NCI-H345 (cell line): ENCODE measurements at regions not wholly inside any gene's neighbourhood (a gene's known extent, or its start where the extent isn't known, plus 50 kb on each side); places are given as distances from the start of the nearest gene placed in this dataset.
"Not testable (repeated sequence)": the region's sequence is repeated elsewhere in the genome, so short reads cannot be mapped to it uniquely, and the experiment has no call there.

Source experiments
- DNase-seq: peaks from one replicate; lab custom pipeline; 2025; lab: John Stamatoyannopoulos, UW

- DNase-seq, result no peak
Measured at GRCh38 chr6:7016226-7016625, 91.5 kb upstream of the RREB1 start.

DNA sequence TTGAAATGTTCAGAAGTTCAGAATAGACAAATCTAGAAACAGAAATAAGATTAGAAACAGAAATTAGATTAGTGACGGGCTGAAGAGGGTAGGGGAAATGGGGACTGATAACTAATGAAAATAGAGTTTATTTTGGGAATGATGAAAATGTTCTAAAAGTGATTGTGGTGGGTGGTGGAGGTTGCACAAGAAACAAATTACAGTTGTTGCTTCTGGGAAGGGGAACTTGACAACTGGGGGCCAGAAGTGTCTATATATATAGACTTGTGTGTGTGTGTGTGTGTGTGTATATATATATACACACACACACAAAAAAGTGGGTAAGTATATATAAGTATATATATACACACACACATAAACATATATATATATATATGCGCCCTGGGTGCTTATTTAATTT, 86.5 kb upstream of the RREB1 start:
- DNase-seq, result no peak

DNA sequence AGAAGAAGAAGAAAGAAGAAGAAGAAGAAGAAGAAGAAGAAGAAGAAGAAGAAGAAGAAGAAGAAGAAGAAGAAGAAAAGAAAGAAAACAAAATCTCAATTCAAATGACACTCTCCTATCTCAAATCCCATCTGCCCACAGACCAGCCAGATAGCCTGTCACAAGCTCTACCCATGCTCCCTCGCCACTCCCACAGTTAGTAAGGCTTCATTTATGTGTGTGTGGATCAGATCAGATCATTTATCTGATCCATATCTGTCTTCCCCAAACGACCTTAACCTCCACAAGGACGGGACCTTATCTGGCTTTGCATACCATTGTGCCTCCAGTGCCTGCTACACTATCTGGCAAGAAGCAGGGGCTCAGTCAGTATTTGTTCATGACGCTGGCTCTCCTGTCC, 81.9 kb upstream of the RREB1 start:
- DNase-seq, result no peak

GRCh38 chr6:7028963-7029362, 78.8 kb upstream of the RREB1 start:
- not testable (repeated sequence) for DNase-seq

- not testable (repeated sequence) for DNase-seq
Measured at GRCh38 chr6:7030968-7031367, 76.8 kb upstream of the RREB1 start.

GRCh38 chr6:7033202-7033601, 74.6 kb upstream of the RREB1 start:
- DNase-seq, result no peak

GRCh38 chr6:7034055-7034454, 73.7 kb upstream of the RREB1 start:
- no peak for DNase-seq

DNA sequence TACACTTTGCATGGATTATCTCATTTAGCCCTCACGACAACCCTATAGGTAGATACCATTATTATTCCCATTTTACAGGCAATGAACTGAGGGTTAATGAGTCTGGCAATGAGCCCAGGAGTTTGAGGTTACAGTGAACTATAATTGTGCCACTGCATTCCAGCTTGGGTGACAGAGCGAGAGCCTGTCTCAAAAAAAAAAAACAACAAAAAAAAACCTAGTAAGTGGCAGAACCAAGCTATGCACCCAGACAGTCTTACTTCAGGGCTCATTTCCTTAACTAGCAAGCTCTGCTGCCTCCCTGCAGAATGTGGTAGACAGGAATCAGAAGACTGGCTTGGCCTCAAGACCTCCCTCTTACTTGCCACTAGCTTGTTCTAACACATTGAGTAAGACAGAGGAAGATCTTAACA, 71.9 kb upstream of the RREB1 start:
- DNase-seq, result no peak

- DNase-seq, result peak; percentile 15
Measured at GRCh38 chr6:7041511-7042026, 66.2 kb upstream of the RREB1 start.

- no peak for DNase-seq
Measured at GRCh38 chr6:7042056-7042653, 65.6 kb upstream of the RREB1 start.

- DNase-seq, result no peak
Measured at GRCh38 chr6:7042654-7043545, 64.9 kb upstream of the RREB1 start.

DNA sequence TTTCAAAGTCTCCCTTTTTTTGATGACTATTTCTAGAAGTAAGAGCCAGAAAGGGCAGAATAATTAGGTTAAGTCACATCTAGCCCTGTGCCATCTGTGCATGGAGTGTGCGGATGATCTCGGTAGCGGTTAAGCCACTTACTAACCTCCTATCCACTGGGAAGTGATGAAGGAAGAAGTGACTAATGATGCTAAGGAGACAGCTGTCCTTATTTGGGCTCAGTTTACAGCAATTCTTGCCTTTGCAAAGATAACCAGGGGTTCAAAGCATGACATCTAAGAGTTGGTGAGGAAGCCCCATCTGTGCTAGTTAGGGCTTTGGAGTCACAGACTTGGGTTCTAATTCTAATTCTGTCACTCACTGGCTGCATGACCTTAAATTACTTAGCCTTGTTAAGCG, 62.4 kb upstream of the RREB1 start:
- no peak for DNase-seq

DNA sequence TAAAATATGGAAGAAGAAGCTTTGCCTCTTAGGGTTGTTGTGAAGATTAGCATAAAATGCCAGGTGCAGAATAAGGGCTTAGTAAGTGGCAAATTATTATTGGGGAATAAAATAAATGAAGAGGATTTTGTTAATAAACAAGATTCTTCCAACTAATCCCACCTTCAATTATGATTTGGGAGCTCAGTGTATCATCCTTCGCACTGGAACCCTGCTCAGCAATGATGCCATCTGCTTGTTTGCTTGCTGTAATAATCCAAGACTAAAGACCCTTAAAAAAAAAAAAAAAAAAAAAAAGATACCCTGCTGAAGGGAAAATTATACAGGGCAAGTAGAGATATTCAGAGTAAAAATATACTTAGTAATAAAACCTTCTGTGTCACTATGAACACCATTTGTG, 62.0 kb upstream of the RREB1 start:
- DNase-seq, result no peak

GRCh38 chr6:7047128-7047527, 60.6 kb upstream of the RREB1 start:
- no peak for DNase-seq

GRCh38 chr6:7047966-7048365, 59.8 kb upstream of the RREB1 start:
- no peak for DNase-seq

GRCh38 chr6:7048894-7049293, 58.9 kb upstream of the RREB1 start:
- DNase-seq, result no peak

DNA sequence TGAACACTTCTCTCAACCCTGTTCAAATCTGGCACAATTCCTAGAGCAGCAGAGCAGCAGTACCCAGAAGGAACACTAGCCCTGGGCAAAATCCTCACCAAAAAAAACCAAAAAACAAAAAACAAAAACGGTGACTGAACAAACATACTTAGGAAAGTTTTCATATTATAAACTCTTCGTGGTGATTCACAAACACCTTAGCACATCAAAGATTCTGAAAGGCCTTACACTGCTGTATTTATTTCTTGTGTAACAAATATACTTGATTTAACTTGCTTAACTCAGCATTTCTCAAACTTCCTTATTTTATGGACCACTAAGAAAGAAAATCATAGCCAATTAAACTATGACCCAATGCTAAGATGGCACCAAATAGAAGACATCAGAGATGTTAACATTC, 57.8 kb upstream of the RREB1 start:
- DNase-seq, result no peak

- no peak for DNase-seq
Measured at GRCh38 chr6:7050872-7051779, 56.6 kb upstream of the RREB1 start.

DNA sequence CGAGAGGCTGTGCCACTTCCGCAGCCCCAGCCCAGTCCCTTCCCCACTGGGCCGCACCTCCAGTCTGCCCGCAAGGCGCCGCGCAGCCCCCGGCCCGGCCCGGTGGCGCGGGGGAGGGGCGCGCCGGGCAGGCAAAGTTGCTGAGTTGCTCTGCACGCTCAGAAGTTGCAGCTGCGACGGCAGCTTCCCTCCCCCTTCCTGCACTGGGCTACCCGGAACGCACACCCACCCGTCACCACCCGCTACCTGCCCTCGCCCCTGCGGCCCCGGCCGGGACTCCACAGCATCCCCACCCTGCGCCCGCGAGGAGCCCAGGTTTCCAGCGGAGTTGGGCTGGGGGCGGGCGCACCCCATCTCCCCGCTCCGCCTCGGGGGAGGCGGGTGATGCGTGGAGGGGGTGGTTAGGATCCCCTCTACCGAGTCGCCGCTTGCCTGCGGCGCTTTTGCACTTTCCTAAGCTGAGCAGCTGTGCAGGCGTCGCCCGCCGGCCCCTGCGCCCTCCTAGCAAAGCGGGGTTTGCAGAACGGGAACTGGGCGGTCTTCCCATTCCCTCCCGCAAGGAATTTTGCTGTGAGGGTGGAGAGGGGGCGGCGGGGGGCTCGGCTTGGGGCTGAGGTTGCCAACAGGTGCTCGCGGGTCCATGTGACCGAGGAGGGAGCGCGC, 55.9 kb upstream of the RREB1 start:
- no peak for DNase-seq

- DNase-seq, result no peak
Measured at GRCh38 chr6:7052443-7053011, 55.2 kb upstream of the RREB1 start.

- no peak for DNase-seq
Measured at GRCh38 chr6:7053125-7053774, 54.5 kb upstream of the RREB1 start.
